GM23338 (cell line): ENCODE measurements at regions not wholly inside any gene's neighbourhood (a gene's known extent, or its start where the extent isn't known, plus 50 kb on each side); places are given as distances from the start of the nearest gene placed in this dataset.

Experiments used
- ATAC-seq: fragments of 200-7000 bp; cut with Tn5 transposase; 3 replicates; pipeline ENCODE4 v1.9.1; 2020
- DNase-seq: peaks from one replicate; pipeline ENCODE4 v3.0.0-alpha.2; 2015; ENCODE audit warnings: low spot score
- H2AFZ ChIP-seq: fragments of 200-600 bp; sonication (generic); 2 replicates; pipeline ENCODE4 v1.8.0; 2016; ENCODE audit warnings: antibody characterized with exemption, mild to moderate bottlenecking, moderate library complexity
- H3F3A ChIP-seq: fragments of 200-600 bp; sonication (generic); replicated peaks from 2 replicates; pipeline ENCODE4 v1.8.0; 2017; ENCODE audit warnings: antibody characterized with exemption, mixed run types, low read depth
- H3K27ac ChIP-seq: fragments of 200-600 bp; sonication (generic); 2 replicates; pipeline ENCODE4 v1.6.1; 2016; ENCODE audit warnings: low read depth
- H3K27me3 ChIP-seq: fragments of 200-600 bp; sonication (generic); 2 replicates; pipeline ENCODE4 v1.8.0; 2016; ENCODE audit warnings: mild to moderate bottlenecking, mixed run types, moderate library complexity; ENCODE audit not compliant: insufficient read depth
- H3K36me3 ChIP-seq: fragments of 200-600 bp; sonication (generic); 2 replicates; pipeline ENCODE4 v1.8.0; 2016; ENCODE audit warnings: mild to moderate bottlenecking; ENCODE audit not compliant: insufficient read depth
- H3K4me1 ChIP-seq: fragments of 200-600 bp; sonication (generic); 2 replicates; pipeline ENCODE4 v1.8.0; 2016; ENCODE audit warnings: mild to moderate bottlenecking, moderate library complexity; ENCODE audit not compliant: insufficient read depth
- H3K4me2 ChIP-seq: fragments of 200-600 bp; sonication (generic); 2 replicates; pipeline ENCODE4 v1.7.1; 2017; ENCODE audit warnings: mixed run types
- H3K4me3 ChIP-seq: fragments of 200-600 bp; sonication (generic); 2 replicates; pipeline ENCODE4 v1.6.1; 2016; ENCODE audit warnings: mixed run types
- H3K79me2 ChIP-seq: fragments of 200-600 bp; sonication (generic); replicated peaks from 2 replicates; pipeline ENCODE4 v1.8.0; 2017; ENCODE audit warnings: mild to moderate bottlenecking; ENCODE audit not compliant: insufficient read depth
- H3K9me2 ChIP-seq: fragments of 200-600 bp; sonication (generic); 2 replicates; pipeline ENCODE4 v1.8.0; 2017; ENCODE audit not compliant: insufficient read depth
- H4K20me1 ChIP-seq: fragments of 200-600 bp; sonication (generic); replicated peaks from 2 replicates; pipeline ENCODE4 v1.8.0; 2017; ENCODE audit warnings: mild to moderate bottlenecking; ENCODE audit not compliant: insufficient read depth
- H3K27ac Mint-ChIP-seq: 2 replicates; pipeline ENCODE4 v1.8.0; 2020; ENCODE audit warnings: inconsistent platforms, mild to moderate bottlenecking, moderate library complexity, mixed read lengths
- H3K27me3 Mint-ChIP-seq: 3 replicates; pipeline ENCODE4 v1.8.0; 2022; ENCODE audit warnings: low read depth, mild to moderate bottlenecking, moderate library complexity, mixed read lengths, inconsistent platforms; ENCODE audit not compliant: insufficient read depth, poor library complexity
- H3K36me3 Mint-ChIP-seq: 3 replicates; pipeline ENCODE4 v1.8.0; 2021; ENCODE audit warnings: low read depth, mild to moderate bottlenecking, inconsistent platforms, moderate library complexity, mixed read lengths
- H3K4me1 Mint-ChIP-seq: 3 replicates; pipeline ENCODE4 v1.8.0; 2020; ENCODE audit warnings: mild to moderate bottlenecking, inconsistent platforms, mixed read lengths
- H3K4me3 Mint-ChIP-seq: 3 replicates; pipeline ENCODE4 v1.8.0; 2021; ENCODE audit warnings: moderate library complexity, mild to moderate bottlenecking, inconsistent platforms, mixed read lengths
- H3K9me3 Mint-ChIP-seq: 3 replicates; pipeline ENCODE4 v1.8.0; 2020; ENCODE audit warnings: moderate library complexity, mild to moderate bottlenecking, inconsistent platforms, mixed read lengths
- CREB1 ChIP-seq: fragments of 250-450 bp; sonication (Bioruptor Pico); IDR thresholded peaks from 2 replicates; pipeline ENCODE4 v1.5.0; 2020; ENCODE audit warnings: low read depth, mild to moderate bottlenecking, moderate library complexity
- CTCF ChIP-seq, 2 experiments: fragments of 200-600 bp in 1 of 2; sonication (generic) in 1 of 2; conservative IDR thresholded peaks; 2 replicates each; pipeline versions ENCODE4 v1.5.1 to v1.6.1; 2016 to 2017; ENCODE audit warnings: antibody characterized with exemption in 2 of 2, low read depth in 2 of 2, mild to moderate bottlenecking in 2 of 2, moderate library complexity in 1 of 2
- ETS1 ChIP-seq: IDR thresholded peaks from 2 replicates; pipeline ENCODE4 v1.6.1; 2016; ENCODE audit warnings: antibody characterized with exemption
- EZH2 ChIP-seq: fragments of 200-600 bp; sonication (generic); IDR thresholded peaks from one replicate; pipeline ENCODE4 v1.8.0; 2017; ENCODE audit warnings: antibody characterized with exemption, mild to moderate bottlenecking, low read depth; ENCODE audit not compliant: unreplicated experiment
- EZH2phosphoT487 ChIP-seq: fragments of 200-600 bp; sonication (generic); IDR thresholded peaks from one replicate; pipeline ENCODE4 v1.8.1; 2018; ENCODE audit warnings: antibody characterized with exemption; ENCODE audit not compliant: unreplicated experiment
- JUNB ChIP-seq: IDR thresholded peaks from one replicate; pipeline ENCODE4 v1.6.1; 2016; ENCODE audit warnings: antibody characterized with exemption; ENCODE audit not compliant: unreplicated experiment
- POLR2AphosphoS5 ChIP-seq: IDR thresholded peaks from 2 replicates; pipeline ENCODE4 v1.6.1; 2016; ENCODE audit warnings: antibody characterized with exemption, low read depth
- STAT1 ChIP-seq: IDR thresholded peaks from one replicate; pipeline ENCODE4 v1.6.1; 2016; ENCODE audit warnings: antibody characterized with exemption; ENCODE audit not compliant: unreplicated experiment
- ZNF114 ChIP-seq: fragments of 250-450 bp; sonication (Bioruptor Pico); IDR thresholded peaks from 2 replicates; pipeline ENCODE4 v1.5.0; 2020; ENCODE audit warnings: mild to moderate bottlenecking, moderate library complexity
- ZNF462 ChIP-seq: fragments of 250-450 bp; sonication (Bioruptor Pico); IDR thresholded peaks from 2 replicates; pipeline ENCODE4 v1.5.0; 2020; ENCODE audit warnings: mild to moderate bottlenecking, moderate library complexity

- no peak for DNase-seq
- Histone ChIP-seq H3K27ac (peak overlapping the region; percentile 75), H3K9me2 (no peaks in the 10 kb centered on the region), H3K4me2 (peak overlapping the region; percentile 24; the same call in 1 of the 2 replicates), H3K27me3 (no peaks in the 10 kb centered on the region), H3K36me3 (no peaks in the 10 kb centered on the region), H3K79me2 (no peaks in the 10 kb centered on the region), H4K20me1 (no peaks in the 10 kb centered on the region), H3F3A (no peaks in the 10 kb centered on the region), H2AFZ (no peak overlapping the region), H3K4me1 (peaks cover 17% of the 10 kb centered on the region), H3K4me3 (0 out of 2 replicates have a peak overlapping the region, but pooled peaks have one; percentile 4)
- TF ChIP-seq CREB1 (CRISPR knock-in tag), result no peak
- no peak for TF ChIP-seq EZH2phosphoT487
- TF ChIP-seq JUNB, result no peak
- no peak for TF ChIP-seq POLR2AphosphoS5
- no peak for TF ChIP-seq STAT1
- no peak for TF ChIP-seq EZH2
- TF ChIP-seq ZNF114 (CRISPR knock-in tag), result no peak
- no peak overlapping the region for H3K4me3 Mint-ChIP-seq
- H3K27me3 Mint-ChIP-seq, result peaks cover 3% of the 10 kb centered on the region
- H3K27ac Mint-ChIP-seq, result no peak overlapping the region
- H3K9me3 Mint-ChIP-seq, result peaks cover 24% of the 10 kb centered on the region
- H3K4me1 Mint-ChIP-seq, result peaks cover 26% of the 10 kb centered on the region
- H3K36me3 Mint-ChIP-seq, result peaks cover 31% of the 10 kb centered on the region
- no peak for ATAC-seq
Observed at GRCh38 chr18:3329872-3330271, 67.9 kb downstream of the MYL12B start.

GRCh38 chr18:3330622-3331021 lies 68.7 kb downstream of the MYL12B start:
- H3K4me3 Mint-ChIP-seq, result no peak overlapping the region
- Histone ChIP-seq H3K4me1 (peaks cover 17% of the 10 kb centered on the region), H3K9me2 (no peaks in the 10 kb centered on the region), H3K79me2 (no peaks in the 10 kb centered on the region), H4K20me1 (no peaks in the 10 kb centered on the region), H3K27me3 (no peaks in the 10 kb centered on the region), H3K4me2 (0 out of 2 replicates have a peak overlapping the region, but pooled peaks have one; percentile 2), H3K36me3 (no peaks in the 10 kb centered on the region), H3K4me3 (0 out of 2 replicates have a peak overlapping the region, but pooled peaks have one; percentile 4), H3K27ac (peak overlapping the region; percentile 75; the same call in 1 of the 2 replicates), H2AFZ (no peak overlapping the region), H3F3A (no peaks in the 10 kb centered on the region)
- peak; percentile 61 for DNase-seq
- H3K36me3 Mint-ChIP-seq, result peaks cover 31% of the 10 kb centered on the region
- H3K4me1 Mint-ChIP-seq, result peaks cover 26% of the 10 kb centered on the region
- ATAC-seq, result no peak
- H3K9me3 Mint-ChIP-seq, result peaks cover 24% of the 10 kb centered on the region
- H3K27me3 Mint-ChIP-seq, result peaks cover 3% of the 10 kb centered on the region
- H3K27ac Mint-ChIP-seq, result no peak overlapping the region
- no peak for TF ChIP-seq EZH2phosphoT487
- TF ChIP-seq POLR2AphosphoS5, result no peak
- no peak for TF ChIP-seq ETS1
- no peak for TF ChIP-seq ZNF462
- TF ChIP-seq JUNB, result no peak
- TF ChIP-seq CTCF (conservative IDR thresholded peaks at IDR 0.05; ENCODE audit: low read depth in 2 of 2), result no peak
- TF ChIP-seq ZNF114 (CRISPR knock-in tag), result no peak
